Neural crest cell (in vitro differentiated cells): ENCODE measurements at regions not wholly inside any gene's neighbourhood (a gene's known extent, or its start where the extent isn't known, plus 50 kb on each side); places are given as distances from the start of the nearest gene placed in this dataset.

ENCODE experiments used
- DNase-seq: peaks from one replicate; pipeline ENCODE4 v3.0.0; 2021; ENCODE audit warnings: low read depth, mixed read lengths, low spot score
- H3K27ac Mint-ChIP-seq: one replicate; pipeline ENCODE4 v1.8.0; 2021; ENCODE audit warnings: mild to moderate bottlenecking, mixed read lengths; ENCODE audit not compliant: unreplicated experiment
- H3K27me3 Mint-ChIP-seq: 2 replicates; pipeline ENCODE4 v1.8.0; 2021; ENCODE audit warnings: low read depth, mild to moderate bottlenecking, mixed read lengths
- H3K36me3 Mint-ChIP-seq: 2 replicates; pipeline ENCODE4 v1.8.0; 2021; ENCODE audit warnings: low read depth, mild to moderate bottlenecking, mixed read lengths
- H3K4me1 Mint-ChIP-seq: 2 replicates; pipeline ENCODE4 v1.8.0; 2021; ENCODE audit warnings: mixed read lengths
- H3K4me3 Mint-ChIP-seq: one replicate; pipeline ENCODE4 v1.8.0; 2021; ENCODE audit warnings: mild to moderate bottlenecking, mixed read lengths
- H3K9me3 Mint-ChIP-seq: 2 replicates; pipeline ENCODE4 v1.8.0; 2021; ENCODE audit warnings: mixed read lengths
- CTCF ChIP-seq: fragments of 200-600 bp; sonication (generic); conservative IDR thresholded peaks from 2 replicates; pipeline ENCODE4 v1.5.0; 2021; ENCODE audit warnings: antibody characterized with exemption, mild to moderate bottlenecking

DNA sequence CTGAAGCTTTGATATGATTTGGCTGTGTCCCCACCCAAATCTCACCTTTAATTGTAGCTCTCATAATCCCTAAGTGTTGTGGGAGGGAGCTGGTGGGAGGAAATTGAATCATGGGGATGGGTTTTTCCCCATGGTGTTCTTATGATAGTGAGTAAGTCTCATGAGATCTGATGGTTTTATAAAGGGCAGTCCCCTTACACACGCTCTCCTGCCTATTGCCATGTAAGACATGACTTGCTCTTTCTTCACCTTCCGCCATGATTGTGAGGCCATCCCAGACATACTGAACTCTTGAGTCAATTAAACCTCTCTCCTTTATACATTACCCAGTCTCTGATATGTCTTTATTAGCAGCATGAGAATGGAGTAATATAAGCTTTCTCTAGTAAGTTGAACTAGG, 261.9 kb downstream of the HLX start:
- Mint-ChIP-seq H3K27me3 (no peaks in the 10 kb centered on the region), H3K9me3 (no peaks in the 10 kb centered on the region), H3K27ac (no peak overlapping the region), H3K4me1 (no peaks in the 10 kb centered on the region), H3K4me3 (no peak overlapping the region), H3K36me3 (no peaks in the 10 kb centered on the region)
- TF ChIP-seq CTCF: no peak
- no peak for DNase-seq

- DNase-seq: no peak
- no peak for TF ChIP-seq CTCF
- Mint-ChIP-seq H3K27me3 (no peaks in the 10 kb centered on the region), H3K27ac (peak overlapping the region; percentile 38), H3K4me3 (no peak overlapping the region), H3K36me3 (no peaks in the 10 kb centered on the region), H3K4me1 (no peaks in the 10 kb centered on the region), H3K9me3 (no peaks in the 10 kb centered on the region)
These were observed 262.5 kb downstream of the HLX start for GRCh38 chr1:221141606-221142285.

DNA sequence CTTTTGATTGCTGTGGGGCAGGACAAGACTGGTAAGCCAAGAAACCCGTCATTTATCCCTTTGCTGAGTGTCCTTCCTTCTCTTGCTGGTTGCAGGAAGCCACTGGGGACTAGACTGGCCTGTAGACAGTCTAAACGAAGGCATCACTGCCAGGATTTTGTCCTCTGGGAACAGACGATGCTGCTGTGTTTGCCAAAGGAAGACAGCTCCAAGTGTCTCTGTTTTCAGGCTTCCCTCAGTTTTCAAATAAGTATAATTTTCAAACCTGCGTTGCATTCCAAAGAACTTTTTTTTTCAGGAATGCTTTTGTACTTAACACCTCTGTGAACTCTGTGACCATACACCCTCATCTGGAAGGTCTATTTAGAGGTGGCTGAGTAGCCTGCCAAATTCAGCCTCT, 269.4 kb downstream of the HLX start:
- H3K4me1 Mint-ChIP-seq: peaks cover 13% of the 10 kb centered on the region
- peaks cover 4% of the 10 kb centered on the region for H3K9me3 Mint-ChIP-seq
- H3K4me3 Mint-ChIP-seq: no peak overlapping the region
- H3K27ac Mint-ChIP-seq: no peak overlapping the region
- H3K27me3 Mint-ChIP-seq: no peaks in the 10 kb centered on the region
- TF ChIP-seq CTCF: no peak
- DNase-seq: no peak
- H3K36me3 Mint-ChIP-seq: no peaks in the 10 kb centered on the region

- H3K4me1 Mint-ChIP-seq: peaks cover 13% of the 10 kb centered on the region
- no peak overlapping the region for H3K27ac Mint-ChIP-seq
- H3K9me3 Mint-ChIP-seq: peaks cover 4% of the 10 kb centered on the region
- H3K36me3 Mint-ChIP-seq: no peaks in the 10 kb centered on the region
- TF ChIP-seq CTCF: no peak
- no peaks in the 10 kb centered on the region for H3K27me3 Mint-ChIP-seq
- no peak for DNase-seq
- no peak overlapping the region for H3K4me3 Mint-ChIP-seq
These were observed 269.9 kb downstream of the HLX start for GRCh38 chr1:221149111-221149510.

DNA sequence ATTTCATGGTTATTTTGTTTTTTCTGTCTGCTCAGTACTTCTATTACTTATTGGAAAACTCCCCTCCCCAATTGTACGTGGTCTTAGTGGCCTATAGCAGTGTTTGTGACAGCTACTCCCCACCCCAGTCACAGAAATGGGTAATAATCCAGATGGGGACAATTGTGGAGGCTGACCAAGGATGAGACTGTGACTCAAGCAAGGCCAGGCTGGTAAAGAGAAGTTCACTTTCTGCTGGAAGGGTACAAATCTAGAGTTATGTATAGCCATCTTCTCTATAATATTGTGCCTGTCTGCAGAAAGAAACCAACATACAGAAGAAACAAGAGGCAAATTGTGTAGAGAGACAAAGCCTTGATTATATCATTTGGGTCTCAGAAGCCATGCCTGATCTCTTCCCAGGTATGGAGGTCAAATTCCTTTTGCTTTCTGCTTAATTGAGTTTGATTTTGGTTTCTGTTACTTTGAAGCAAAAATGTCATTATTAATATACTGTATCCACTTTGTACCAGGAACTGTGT, 270.4 kb downstream of the HLX start:
- H3K4me3 Mint-ChIP-seq: no peak overlapping the region
- peaks cover 13% of the 10 kb centered on the region for H3K4me1 Mint-ChIP-seq
- H3K27me3 Mint-ChIP-seq: no peaks in the 10 kb centered on the region
- no peaks in the 10 kb centered on the region for H3K36me3 Mint-ChIP-seq
- TF ChIP-seq CTCF: no peak
- peaks cover 4% of the 10 kb centered on the region for H3K9me3 Mint-ChIP-seq
- no peak for DNase-seq
- H3K27ac Mint-ChIP-seq: peak overlapping the region; percentile 73
